Keratinocyte (primary cell): ENCODE measurements at regions not wholly inside any gene's neighbourhood (a gene's known extent, or its start where the extent isn't known, plus 50 kb on each side); places are given as distances from the start of the nearest gene placed in this dataset.

ENCODE experiments used
- DNase-seq: peaks from one replicate; pipeline ENCODE4 v3.0.0-alpha.2; 2011; ENCODE audit warnings: low read depth, missing footprints, low spot score
- FAIRE-seq: peaks from 2 replicates; lab custom pipeline; 2011; peaks lifted over from hg19 to GRCh38; lab: Jason Lieb, UNC
- H2AFZ ChIP-seq: 2 replicates; pipeline ENCODE4 v1.6.0; 2012; ENCODE audit warnings: low read length, control low read depth, inconsistent platforms; ENCODE audit not compliant: control insufficient read depth
- H3K27ac ChIP-seq: 2 replicates; pipeline ENCODE4 v1.5.1; 2011; ENCODE audit warnings: low read length; ENCODE audit not compliant: control insufficient read depth, insufficient read depth
- H3K27me3 ChIP-seq: 3 replicates; pipeline ENCODE4 v1.6.0; 2011; ENCODE audit warnings: low read length; ENCODE audit not compliant: control insufficient read depth, insufficient read depth; ENCODE audit errors: extremely low read depth
- H3K36me3 ChIP-seq, 2 experiments: 2 replicates in 1 of 2; 3 replicates in 1 of 2; pipeline ENCODE4 v1.5.1; 2011; ENCODE audit warnings: low read length in 2 of 2, mild to moderate bottlenecking in 1 of 2; ENCODE audit not compliant: control insufficient read depth in 2 of 2, insufficient read depth in 2 of 2; ENCODE audit errors: extremely low read depth in 1 of 2
- H3K4me1 ChIP-seq: 3 replicates; pipeline ENCODE4 v1.5.1; 2011; ENCODE audit warnings: low read length; ENCODE audit not compliant: control insufficient read depth, insufficient read depth; ENCODE audit errors: extremely low read depth
- H3K4me2 ChIP-seq: 3 replicates; pipeline ENCODE4 v1.6.0; 2011; ENCODE audit warnings: low read depth, low read length; ENCODE audit not compliant: control insufficient read depth, insufficient read depth; ENCODE audit errors: extremely low read depth
- H3K4me3 ChIP-seq, 3 experiments: fragments of 200-600 bp in 1 of 3; sonication (generic) in 1 of 3; 2 replicates in 2 of 3; 3 replicates in 1 of 3; pipeline ENCODE4 v1.5.1; 2011 to 2016; ENCODE audit warnings: low read length in 3 of 3, mild to moderate bottlenecking in 3 of 3, control low read depth in 2 of 3, inconsistent platforms in 1 of 3, low read depth in 1 of 3, mixed read lengths in 1 of 3, mixed run types in 1 of 3, moderate library complexity in 1 of 3; ENCODE audit not compliant: control insufficient read depth in 2 of 3, insufficient read depth in 2 of 3; ENCODE audit errors: extremely low read depth in 1 of 3
- H3K79me2 ChIP-seq: 2 replicates; pipeline ENCODE4 v1.6.0; 2012; ENCODE audit warnings: low read length; ENCODE audit not compliant: control insufficient read depth, insufficient read depth
- H3K9ac ChIP-seq: 3 replicates; pipeline ENCODE4 v1.6.0; 2011; ENCODE audit warnings: low read length; ENCODE audit not compliant: control insufficient read depth, insufficient read depth; ENCODE audit errors: extremely low read depth
- H3K9me1 ChIP-seq: 3 replicates; pipeline ENCODE4 v1.6.0; 2011; ENCODE audit warnings: low read length; ENCODE audit not compliant: control insufficient read depth, insufficient read depth; ENCODE audit errors: extremely low read depth
- H3K9me3 ChIP-seq: 2 replicates; pipeline ENCODE4 v1.5.1; 2012; ENCODE audit warnings: low read depth, low read length; ENCODE audit not compliant: control insufficient read depth
- H4K20me1 ChIP-seq: 3 replicates; pipeline ENCODE4 v1.6.0; 2011; ENCODE audit warnings: low read length; ENCODE audit not compliant: control insufficient read depth, insufficient read depth; ENCODE audit errors: extremely low read depth
- EZH2 ChIP-seq: IDR thresholded peaks from one replicate; pipeline ENCODE4 v1.6.1; 2012; ENCODE audit warnings: inconsistent platforms, mild to moderate bottlenecking, low read length, moderate library complexity
- dilution Hi-C: fragments of 300-500 bp; cut with MboI; formaldehyde crosslinking; loops from one replicate; pipeline ENCODE4 v1.7.0; 2020; ENCODE audit warnings: low sequenced_read_pairs; ENCODE audit not compliant: extremely low pct_ligation_motif_present
- TF ChIP-seq, protein P1 (sequence below), 3 experiments: IDR thresholded peaks in 1 of 3; conservative IDR thresholded peaks in 1 of 3; optimal IDR thresholded peaks in 1 of 3; 2 replicates in 2 of 3; 3 replicates in 1 of 3; pipeline versions ENCODE3 to v1.5.1; 2011; ENCODE audit warnings: low read length in 3 of 3, mild to moderate bottlenecking in 3 of 3, moderate library complexity in 2 of 3, control low read depth in 1 of 3, inconsistent platforms in 1 of 3; ENCODE audit not compliant: insufficient read depth in 2 of 3; ENCODE audit errors: extremely low read depth in 1 of 3

DNA sequence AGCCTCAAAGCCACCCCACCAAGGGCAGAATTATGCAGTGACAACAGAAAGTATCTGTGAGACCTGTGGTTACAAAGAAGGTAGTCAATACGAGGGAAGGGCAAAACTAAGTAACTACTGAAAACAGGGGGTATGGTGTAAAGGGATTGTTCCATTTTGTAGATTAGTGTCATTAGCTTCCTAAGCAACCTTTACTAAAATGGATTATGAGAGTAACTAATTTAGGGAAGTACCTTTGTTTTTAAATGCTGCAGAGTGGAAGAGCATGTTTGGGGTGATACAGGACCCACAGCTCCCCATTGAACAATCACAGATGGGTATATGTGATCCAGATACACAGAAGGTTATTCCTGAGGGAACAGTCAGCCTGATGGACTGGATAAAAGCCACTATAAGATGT lies 51.3 kb upstream of the TAC1 start:
- no peaks in the 10 kb centered on the region for H3K27me3 ChIP-seq
- no peak overlapping the region for H3K27ac ChIP-seq
- H3K9me3 ChIP-seq: no peaks in the 10 kb centered on the region
- no peak overlapping the region for H3K4me2 ChIP-seq
- H3K9me1 ChIP-seq: no peaks in the 10 kb centered on the region
- TF ChIP-seq EZH2: no peak
- TF ChIP-seq, protein P1, sequence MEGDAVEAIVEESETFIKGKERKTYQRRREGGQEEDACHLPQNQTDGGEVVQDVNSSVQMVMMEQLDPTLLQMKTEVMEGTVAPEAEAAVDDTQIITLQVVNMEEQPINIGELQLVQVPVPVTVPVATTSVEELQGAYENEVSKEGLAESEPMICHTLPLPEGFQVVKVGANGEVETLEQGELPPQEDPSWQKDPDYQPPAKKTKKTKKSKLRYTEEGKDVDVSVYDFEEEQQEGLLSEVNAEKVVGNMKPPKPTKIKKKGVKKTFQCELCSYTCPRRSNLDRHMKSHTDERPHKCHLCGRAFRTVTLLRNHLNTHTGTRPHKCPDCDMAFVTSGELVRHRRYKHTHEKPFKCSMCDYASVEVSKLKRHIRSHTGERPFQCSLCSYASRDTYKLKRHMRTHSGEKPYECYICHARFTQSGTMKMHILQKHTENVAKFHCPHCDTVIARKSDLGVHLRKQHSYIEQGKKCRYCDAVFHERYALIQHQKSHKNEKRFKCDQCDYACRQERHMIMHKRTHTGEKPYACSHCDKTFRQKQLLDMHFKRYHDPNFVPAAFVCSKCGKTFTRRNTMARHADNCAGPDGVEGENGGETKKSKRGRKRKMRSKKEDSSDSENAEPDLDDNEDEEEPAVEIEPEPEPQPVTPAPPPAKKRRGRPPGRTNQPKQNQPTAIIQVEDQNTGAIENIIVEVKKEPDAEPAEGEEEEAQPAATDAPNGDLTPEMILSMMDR (optimal IDR thresholded peaks at IDR 0.05 in 1 of 3, IDR thresholded peaks at IDR 0.05 in 1 of 3, conservative IDR thresholded peaks at IDR 0.05 in 1 of 3; ENCODE audit: extremely low read depth in 1 of 3, insufficient read depth in 2 of 3, low read length in 3 of 3): no peak
- no peaks in the 10 kb centered on the region for H4K20me1 ChIP-seq
- no peaks in the 10 kb centered on the region for H3K4me1 ChIP-seq
- no peaks in the 10 kb centered on the region for H3K36me3 ChIP-seq
- DNase-seq (no peak), FAIRE-seq (no peak)
- H3K4me3 ChIP-seq: no peak overlapping the region
- no peak overlapping the region for H2AFZ ChIP-seq
- dilution Hi-C loops: no loop called here
- H3K79me2 ChIP-seq: no peaks in the 10 kb centered on the region
- no peak overlapping the region for H3K9ac ChIP-seq
